WTC11 (cell line): ENCODE measurements at regions not wholly inside any gene's neighbourhood (a gene's known extent, or its start where the extent isn't known, plus 50 kb on each side); places are given as distances from the start of the nearest gene placed in this dataset.

Experiments
- ATAC-seq: fragments of 200-7000 bp; cut with Tn5 transposase; 2 replicates; pipeline ENCODE4 v1.10.0; 2021; ENCODE audit warnings: mild to moderate bottlenecking, moderate library complexity
- CTCF ChIA-PET: fragments of 300-600 bp; sonication (Branson Sonifier 250); formaldehyde crosslinking; loops from one replicate; lab custom pipeline; 2021; ENCODE audit warnings: antibody characterized with exemption; lab: Charles Lee
- POLR2A ChIA-PET: fragments of 350-600 bp; sonication (Branson Sonifier 250); formaldehyde crosslinking; loops from one replicate; lab custom pipeline; 2021; ENCODE audit warnings: antibody characterized with exemption; lab: Charles Lee
- DNase-seq: peaks from one replicate; pipeline ENCODE4 v3.0.0; 2021; ENCODE audit warnings: low spot score
- H3K27ac Mint-ChIP-seq: 2 replicates; pipeline ENCODE4 v1.8.0; 2021; ENCODE audit warnings: mixed read lengths
- H3K27me3 Mint-ChIP-seq: 2 replicates; pipeline ENCODE4 v1.8.0; 2021; ENCODE audit warnings: low read depth, mild to moderate bottlenecking, moderate library complexity, mixed read lengths
- H3K36me3 Mint-ChIP-seq: 2 replicates; pipeline ENCODE4 v1.8.0; 2021; ENCODE audit warnings: mixed read lengths
- H3K4me1 Mint-ChIP-seq: 2 replicates; pipeline ENCODE4 v1.8.0; 2022; ENCODE audit warnings: mixed read lengths
- H3K4me3 Mint-ChIP-seq: 2 replicates; pipeline ENCODE4 v1.8.0; 2021; ENCODE audit warnings: mild to moderate bottlenecking, moderate library complexity, mixed read lengths
- H3K9me3 Mint-ChIP-seq: 2 replicates; pipeline ENCODE4 v1.8.0; 2021; ENCODE audit warnings: mixed read lengths
- ARID4B ChIP-seq: sonication (generic); formaldehyde crosslinking; IDR thresholded peaks from 2 replicates; pipeline ENCODE4 v1.8.0; 2023; ENCODE audit warnings: missing genetic modification reagents, mild to moderate bottlenecking, borderline replicate concordance
- CTCF ChIP-seq: fragments of 200-600 bp; IDR thresholded peaks from 2 replicates; pipeline ENCODE4 v1.8.0; 2022; ENCODE audit warnings: antibody characterized with exemption
- E2F1 ChIP-seq: sonication (generic); formaldehyde crosslinking; IDR thresholded peaks from 2 replicates; pipeline ENCODE4 v1.8.0; 2022; ENCODE audit warnings: mild to moderate bottlenecking, missing genetic modification reagents
- ESRRA ChIP-seq: sonication (generic); formaldehyde crosslinking; IDR thresholded peaks from 2 replicates; pipeline ENCODE4 v1.8.1; 2022; ENCODE audit warnings: mild to moderate bottlenecking, missing genetic modification reagents, borderline replicate concordance
- FOXJ3 ChIP-seq: sonication (generic); formaldehyde crosslinking; IDR thresholded peaks from 2 replicates; pipeline ENCODE4 v1.9.0; 2021; ENCODE audit warnings: missing genetic modification reagents, mild to moderate bottlenecking, borderline replicate concordance
- GTF2I ChIP-seq: fragments of 250-450 bp; sonication (Bioruptor Pico); conservative IDR thresholded peaks from 2 replicates; pipeline ENCODE4 v1.4.0; 2021; ENCODE audit warnings: mild to moderate bottlenecking
- MLX ChIP-seq: sonication (generic); formaldehyde crosslinking; IDR thresholded peaks from 2 replicates; pipeline ENCODE4 v1.8.1; 2023; ENCODE audit warnings: mild to moderate bottlenecking, missing genetic modification reagents, moderate library complexity
- MXD4 ChIP-seq: fragments of 250-450 bp; sonication (Bioruptor Pico); IDR thresholded peaks from 2 replicates; pipeline ENCODE4 v1.8.0; 2021; ENCODE audit warnings: mild to moderate bottlenecking, moderate library complexity, borderline replicate concordance
- USF1 ChIP-seq: sonication (generic); formaldehyde crosslinking; IDR thresholded peaks from 2 replicates; pipeline ENCODE4 v1.8.0; 2022; ENCODE audit warnings: mild to moderate bottlenecking, missing genetic modification reagents
- ZNF396 ChIP-seq: fragments of 250-450 bp; sonication (Bioruptor Pico); IDR thresholded peaks from 2 replicates; pipeline ENCODE4 v1.8.0; 2021; ENCODE audit warnings: mild to moderate bottlenecking, moderate library complexity, borderline replicate concordance
- ZNF425 ChIP-seq: fragments of 250-450 bp; sonication (Bioruptor Pico); conservative IDR thresholded peaks from 2 replicates; pipeline ENCODE4 v1.9.0; 2021; ENCODE audit warnings: mild to moderate bottlenecking
- TF ChIP-seq, protein P1 (sequence below): sonication (generic); formaldehyde crosslinking; IDR thresholded peaks from 2 replicates; pipeline ENCODE4 v1.8.0; 2022; ENCODE audit warnings: mild to moderate bottlenecking, missing genetic modification reagents
- TF ChIP-seq, protein P2 (sequence below): sonication (generic); formaldehyde crosslinking; IDR thresholded peaks from 2 replicates; pipeline ENCODE4 v1.8.1; 2023; ENCODE audit warnings: mild to moderate bottlenecking, missing genetic modification reagents
- TF ChIP-seq, protein P3 (sequence below): sonication (generic); formaldehyde crosslinking; IDR thresholded peaks from 2 replicates; pipeline ENCODE4 v1.8.1; 2022; ENCODE audit warnings: low read depth, mild to moderate bottlenecking, moderate library complexity, missing genetic modification reagents, borderline replicate concordance
- TF ChIP-seq, protein P4 (sequence below): fragments of 250-450 bp; sonication (Bioruptor Pico); IDR thresholded peaks from 2 replicates; pipeline ENCODE4 v1.9.0; 2021; ENCODE audit warnings: moderate library complexity, mild to moderate bottlenecking, inconsistent platforms, borderline replicate concordance
- TF ChIP-seq, protein P5 (sequence below): fragments of 250-450 bp; sonication (Bioruptor Pico); IDR thresholded peaks from 2 replicates; pipeline ENCODE4 v1.8.0; 2021; ENCODE audit warnings: mild to moderate bottlenecking

DNA sequence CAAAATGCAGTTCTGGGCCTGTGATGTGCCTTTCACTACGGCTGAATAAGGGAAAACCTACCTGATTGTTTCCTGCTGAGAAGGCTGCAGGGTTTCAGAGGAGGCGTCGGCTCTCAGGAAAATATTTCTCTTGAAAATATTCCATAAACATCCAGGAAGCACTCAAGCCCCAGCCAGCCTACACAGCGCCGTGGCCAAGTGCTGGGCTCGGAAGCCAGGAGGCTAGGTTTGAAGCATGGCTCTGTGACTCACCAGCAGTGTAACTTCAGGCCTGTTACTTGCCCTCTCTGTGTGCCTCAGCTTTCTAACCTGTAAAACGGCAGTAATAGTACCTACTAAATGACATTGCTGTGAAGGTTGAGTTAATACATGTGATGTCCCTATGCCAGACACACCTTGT lies 399.1 kb downstream of the GATA3 start:
- Mint-ChIP-seq H3K27ac (no peak overlapping the region), H3K27me3 (no peaks in the 10 kb centered on the region), H3K4me3 (no peak overlapping the region), H3K36me3 (0 out of 2 replicates have a peak, but pooled peaks cover 4% of the 10 kb centered on the region), H3K9me3 (peaks cover 16% of the 10 kb centered on the region), H3K4me1 (peaks cover 4% of the 10 kb centered on the region)
- CTCF ChIA-PET: no interaction called here
- ATAC-seq (peak; percentile 30; the same call in 1 of the 2 replicates), DNase-seq (no peak)
- POLR2A ChIA-PET: no interaction called here
- TF ChIP-seq CTCF (no peak), MLX (CRISPR knock-in tag) (no peak), E2F1 (CRISPR knock-in tag) (no peak), GTF2I (CRISPR knock-in tag) (no peak), ZNF396 (CRISPR knock-in tag) (no peak), MXD4 (CRISPR knock-in tag) (no peak), USF1 (CRISPR knock-in tag) (no peak), ARID4B (no peak), ZNF425 (CRISPR knock-in tag) (no peak), ESRRA (CRISPR knock-in tag) (no peak), FOXJ3 (CRISPR knock-in tag) (no peak)
- TF ChIP-seq, protein P1, sequence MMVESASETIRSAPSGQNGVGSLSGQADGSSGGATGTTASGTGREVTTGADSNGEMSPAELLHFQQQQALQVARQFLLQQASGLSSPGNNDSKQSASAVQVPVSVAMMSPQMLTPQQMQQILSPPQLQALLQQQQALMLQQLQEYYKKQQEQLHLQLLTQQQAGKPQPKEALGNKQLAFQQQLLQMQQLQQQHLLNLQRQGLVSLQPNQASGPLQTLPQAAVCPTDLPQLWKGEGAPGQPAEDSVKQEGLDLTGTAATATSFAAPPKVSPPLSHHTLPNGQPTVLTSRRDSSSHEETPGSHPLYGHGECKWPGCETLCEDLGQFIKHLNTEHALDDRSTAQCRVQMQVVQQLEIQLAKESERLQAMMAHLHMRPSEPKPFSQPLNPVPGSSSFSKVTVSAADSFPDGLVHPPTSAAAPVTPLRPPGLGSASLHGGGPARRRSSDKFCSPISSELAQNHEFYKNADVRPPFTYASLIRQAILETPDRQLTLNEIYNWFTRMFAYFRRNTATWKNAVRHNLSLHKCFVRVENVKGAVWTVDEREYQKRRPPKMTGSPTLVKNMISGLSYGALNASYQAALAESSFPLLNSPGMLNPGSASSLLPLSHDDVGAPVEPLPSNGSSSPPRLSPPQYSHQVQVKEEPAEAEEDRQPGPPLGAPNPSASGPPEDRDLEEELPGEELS (CRISPR knock-in tag): no peak
- TF ChIP-seq, protein P2, sequence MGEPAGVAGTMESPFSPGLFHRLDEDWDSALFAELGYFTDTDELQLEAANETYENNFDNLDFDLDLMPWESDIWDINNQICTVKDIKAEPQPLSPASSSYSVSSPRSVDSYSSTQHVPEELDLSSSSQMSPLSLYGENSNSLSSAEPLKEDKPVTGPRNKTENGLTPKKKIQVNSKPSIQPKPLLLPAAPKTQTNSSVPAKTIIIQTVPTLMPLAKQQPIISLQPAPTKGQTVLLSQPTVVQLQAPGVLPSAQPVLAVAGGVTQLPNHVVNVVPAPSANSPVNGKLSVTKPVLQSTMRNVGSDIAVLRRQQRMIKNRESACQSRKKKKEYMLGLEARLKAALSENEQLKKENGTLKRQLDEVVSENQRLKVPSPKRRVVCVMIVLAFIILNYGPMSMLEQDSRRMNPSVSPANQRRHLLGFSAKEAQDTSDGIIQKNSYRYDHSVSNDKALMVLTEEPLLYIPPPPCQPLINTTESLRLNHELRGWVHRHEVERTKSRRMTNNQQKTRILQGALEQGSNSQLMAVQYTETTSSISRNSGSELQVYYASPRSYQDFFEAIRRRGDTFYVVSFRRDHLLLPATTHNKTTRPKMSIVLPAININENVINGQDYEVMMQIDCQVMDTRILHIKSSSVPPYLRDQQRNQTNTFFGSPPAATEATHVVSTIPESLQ (CRISPR knock-in tag): no peak
- TF ChIP-seq, protein P3, sequence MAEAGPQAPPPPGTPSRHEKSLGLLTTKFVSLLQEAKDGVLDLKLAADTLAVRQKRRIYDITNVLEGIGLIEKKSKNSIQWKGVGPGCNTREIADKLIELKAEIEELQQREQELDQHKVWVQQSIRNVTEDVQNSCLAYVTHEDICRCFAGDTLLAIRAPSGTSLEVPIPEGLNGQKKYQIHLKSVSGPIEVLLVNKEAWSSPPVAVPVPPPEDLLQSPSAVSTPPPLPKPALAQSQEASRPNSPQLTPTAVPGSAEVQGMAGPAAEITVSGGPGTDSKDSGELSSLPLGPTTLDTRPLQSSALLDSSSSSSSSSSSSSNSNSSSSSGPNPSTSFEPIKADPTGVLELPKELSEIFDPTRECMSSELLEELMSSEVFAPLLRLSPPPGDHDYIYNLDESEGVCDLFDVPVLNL: no peak
- TF ChIP-seq, protein P4, sequence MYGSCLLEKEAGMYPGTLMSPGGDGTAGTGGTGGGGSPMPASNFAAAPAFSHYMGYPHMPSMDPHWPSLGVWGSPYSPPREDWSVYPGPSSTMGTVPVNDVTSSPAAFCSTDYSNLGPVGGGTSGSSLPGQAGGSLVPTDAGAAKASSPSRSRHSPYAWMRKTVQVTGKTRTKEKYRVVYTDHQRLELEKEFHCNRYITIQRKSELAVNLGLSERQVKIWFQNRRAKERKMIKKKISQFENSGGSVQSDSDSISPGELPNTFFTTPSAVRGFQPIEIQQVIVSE (CRISPR knock-in tag): no peak
- TF ChIP-seq, protein P5, sequence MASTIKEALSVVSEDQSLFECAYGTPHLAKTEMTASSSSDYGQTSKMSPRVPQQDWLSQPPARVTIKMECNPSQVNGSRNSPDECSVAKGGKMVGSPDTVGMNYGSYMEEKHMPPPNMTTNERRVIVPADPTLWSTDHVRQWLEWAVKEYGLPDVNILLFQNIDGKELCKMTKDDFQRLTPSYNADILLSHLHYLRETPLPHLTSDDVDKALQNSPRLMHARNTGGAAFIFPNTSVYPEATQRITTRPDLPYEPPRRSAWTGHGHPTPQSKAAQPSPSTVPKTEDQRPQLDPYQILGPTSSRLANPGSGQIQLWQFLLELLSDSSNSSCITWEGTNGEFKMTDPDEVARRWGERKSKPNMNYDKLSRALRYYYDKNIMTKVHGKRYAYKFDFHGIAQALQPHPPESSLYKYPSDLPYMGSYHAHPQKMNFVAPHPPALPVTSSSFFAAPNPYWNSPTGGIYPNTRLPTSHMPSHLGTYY (CRISPR knock-in tag): no peak
